Neural crest cell (in vitro differentiated cells): ENCODE measurements at regions not wholly inside any gene's neighbourhood (a gene's known extent, or its start where the extent isn't known, plus 50 kb on each side); places are given as distances from the start of the nearest gene placed in this dataset.

Experiments used
- DNase-seq: peaks from one replicate; pipeline ENCODE4 v3.0.0; 2021; ENCODE audit warnings: low read depth, mixed read lengths, low spot score
- H3K27ac Mint-ChIP-seq: one replicate; pipeline ENCODE4 v1.8.0; 2021; ENCODE audit warnings: mild to moderate bottlenecking, mixed read lengths; ENCODE audit not compliant: unreplicated experiment
- H3K27me3 Mint-ChIP-seq: 2 replicates; pipeline ENCODE4 v1.8.0; 2021; ENCODE audit warnings: low read depth, mild to moderate bottlenecking, mixed read lengths
- H3K36me3 Mint-ChIP-seq: 2 replicates; pipeline ENCODE4 v1.8.0; 2021; ENCODE audit warnings: low read depth, mild to moderate bottlenecking, mixed read lengths
- H3K4me1 Mint-ChIP-seq: 2 replicates; pipeline ENCODE4 v1.8.0; 2021; ENCODE audit warnings: mixed read lengths
- H3K4me3 Mint-ChIP-seq: one replicate; pipeline ENCODE4 v1.8.0; 2021; ENCODE audit warnings: mild to moderate bottlenecking, mixed read lengths
- H3K9me3 Mint-ChIP-seq: 2 replicates; pipeline ENCODE4 v1.8.0; 2021; ENCODE audit warnings: mixed read lengths
- TF ChIP-seq, protein P1 (sequence below): fragments of 200-600 bp; sonication (generic); conservative IDR thresholded peaks from 2 replicates; pipeline ENCODE4 v1.5.0; 2021; ENCODE audit warnings: antibody characterized with exemption, mild to moderate bottlenecking

DNA sequence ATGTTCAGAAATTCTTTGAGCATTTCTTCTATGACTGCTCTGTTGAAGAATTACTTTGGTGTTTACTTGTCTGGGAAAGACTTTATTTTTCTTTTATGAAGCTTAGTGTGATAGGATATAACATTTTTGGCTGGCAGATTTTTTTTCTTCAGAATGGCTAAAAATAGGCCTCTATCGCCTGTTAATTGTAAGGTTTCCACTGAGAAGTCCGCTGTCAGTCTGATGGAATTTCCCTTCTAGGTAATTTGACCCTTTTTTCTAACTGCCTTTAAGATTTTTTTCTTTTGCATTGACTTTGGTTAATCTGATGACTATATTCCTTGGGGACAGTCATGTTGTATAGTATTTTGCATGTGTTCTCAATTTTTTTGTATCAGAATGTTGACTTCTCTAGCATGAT, 590.7 kb downstream of the ADCYAP1 start:
- TF ChIP-seq, protein P1, sequence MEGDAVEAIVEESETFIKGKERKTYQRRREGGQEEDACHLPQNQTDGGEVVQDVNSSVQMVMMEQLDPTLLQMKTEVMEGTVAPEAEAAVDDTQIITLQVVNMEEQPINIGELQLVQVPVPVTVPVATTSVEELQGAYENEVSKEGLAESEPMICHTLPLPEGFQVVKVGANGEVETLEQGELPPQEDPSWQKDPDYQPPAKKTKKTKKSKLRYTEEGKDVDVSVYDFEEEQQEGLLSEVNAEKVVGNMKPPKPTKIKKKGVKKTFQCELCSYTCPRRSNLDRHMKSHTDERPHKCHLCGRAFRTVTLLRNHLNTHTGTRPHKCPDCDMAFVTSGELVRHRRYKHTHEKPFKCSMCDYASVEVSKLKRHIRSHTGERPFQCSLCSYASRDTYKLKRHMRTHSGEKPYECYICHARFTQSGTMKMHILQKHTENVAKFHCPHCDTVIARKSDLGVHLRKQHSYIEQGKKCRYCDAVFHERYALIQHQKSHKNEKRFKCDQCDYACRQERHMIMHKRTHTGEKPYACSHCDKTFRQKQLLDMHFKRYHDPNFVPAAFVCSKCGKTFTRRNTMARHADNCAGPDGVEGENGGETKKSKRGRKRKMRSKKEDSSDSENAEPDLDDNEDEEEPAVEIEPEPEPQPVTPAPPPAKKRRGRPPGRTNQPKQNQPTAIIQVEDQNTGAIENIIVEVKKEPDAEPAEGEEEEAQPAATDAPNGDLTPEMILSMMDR = no peak
- no peak for DNase-seq
- no peak overlapping the region for H3K27ac Mint-ChIP-seq
- peaks cover 7% of the 10 kb centered on the region for H3K27me3 Mint-ChIP-seq
- H3K4me1 Mint-ChIP-seq = no peaks in the 10 kb centered on the region
- peaks cover 5% of the 10 kb centered on the region for H3K36me3 Mint-ChIP-seq
- peaks cover 22% of the 10 kb centered on the region for H3K9me3 Mint-ChIP-seq
- no peak overlapping the region for H3K4me3 Mint-ChIP-seq

- Mint-ChIP-seq H3K27me3 (peaks cover 10% of the 10 kb centered on the region), H3K27ac (no peak overlapping the region), H3K36me3 (peaks cover 5% of the 10 kb centered on the region), H3K4me3 (no peak overlapping the region), H3K4me1 (no peaks in the 10 kb centered on the region), H3K9me3 (peaks cover 22% of the 10 kb centered on the region)
- DNase-seq = no peak
- TF ChIP-seq, protein P1 = no peak
Measured at GRCh38 chr18:1496096-1496495, 591.4 kb downstream of the ADCYAP1 start.

- no peak overlapping the region for H3K27ac Mint-ChIP-seq
- DNase-seq = no peak
- H3K27me3 Mint-ChIP-seq = peaks cover 6% of the 10 kb centered on the region
- H3K4me3 Mint-ChIP-seq = no peak overlapping the region
- no peaks in the 10 kb centered on the region for H3K4me1 Mint-ChIP-seq
- peaks cover 18% of the 10 kb centered on the region for H3K9me3 Mint-ChIP-seq
- H3K36me3 Mint-ChIP-seq = peaks cover 5% of the 10 kb centered on the region
- TF ChIP-seq, protein P1 = no peak
Measured at GRCh38 chr18:1498216-1498615, 593.5 kb downstream of the ADCYAP1 start.

DNA sequence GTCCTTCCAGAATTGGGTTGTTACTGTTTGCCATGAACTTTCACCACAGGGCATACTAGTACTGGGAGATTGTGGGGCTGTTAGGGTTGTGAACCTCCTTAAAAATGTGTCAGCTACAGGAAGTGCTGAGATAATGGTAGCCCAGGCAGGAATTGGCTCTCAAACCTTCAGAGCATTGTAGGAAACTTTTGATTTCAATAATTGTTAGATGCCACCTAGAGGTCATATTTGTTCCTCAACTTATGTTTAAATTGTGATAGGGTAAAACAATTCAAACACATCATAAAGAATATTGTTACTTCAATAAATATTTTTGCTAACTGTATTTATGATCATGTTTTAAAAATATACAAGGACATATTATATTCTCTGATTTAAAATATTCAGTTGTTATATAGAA, 594.6 kb downstream of the ADCYAP1 start:
- Mint-ChIP-seq H3K36me3 (peaks cover 5% of the 10 kb centered on the region), H3K4me1 (no peaks in the 10 kb centered on the region), H3K9me3 (peaks cover 13% of the 10 kb centered on the region), H3K27ac (no peak overlapping the region), H3K27me3 (peaks cover 3% of the 10 kb centered on the region), H3K4me3 (no peak overlapping the region)
- DNase-seq = no peak
- TF ChIP-seq, protein P1 = peak; percentile 37

DNA sequence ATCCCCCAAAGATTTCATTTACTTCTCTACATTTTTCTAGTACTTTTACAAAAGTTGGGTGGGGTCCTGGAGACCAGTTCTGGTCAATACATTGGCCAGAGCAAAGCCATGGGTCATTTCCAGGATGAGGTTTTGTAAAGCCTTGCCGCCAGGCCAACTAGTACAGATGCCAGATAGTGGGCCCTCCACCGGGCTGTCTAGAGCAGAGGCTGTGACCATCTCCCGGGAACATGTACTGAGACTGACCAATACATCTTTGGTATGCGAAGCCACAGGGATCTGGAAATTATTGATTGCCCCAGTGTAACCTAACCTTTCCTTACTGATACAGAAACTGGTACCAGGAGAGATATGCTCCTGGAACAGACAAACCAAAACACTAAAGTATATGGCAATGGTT, 599.2 kb downstream of the ADCYAP1 start:
- peaks cover 3% of the 10 kb centered on the region for H3K27me3 Mint-ChIP-seq
- no peak overlapping the region for H3K4me3 Mint-ChIP-seq
- H3K9me3 Mint-ChIP-seq = no peaks in the 10 kb centered on the region

More for the DNA sequence above, 599.2 kb downstream of the ADCYAP1 start:
- Mint-ChIP-seq H3K36me3 (no peaks in the 10 kb centered on the region), H3K4me1 (no peaks in the 10 kb centered on the region), H3K27ac (no peak overlapping the region)
- DNase-seq = no peak
- TF ChIP-seq, protein P1 = no peak
